NOMO-1 treated with DMSO at 0.1 percent for 48 hours (cell line): ENCODE measurements at regions not wholly inside any gene's neighbourhood (a gene's known extent, or its start where the extent isn't known, plus 50 kb on each side); places are given as distances from the start of the nearest gene placed in this dataset.
A peak's percentile ranks its signal among the peaks of the same experiment; 100 is the strongest.
"Not testable (repeated sequence)": the region's sequence is repeated elsewhere in the genome, so short reads cannot be mapped to it uniquely, and the experiment has no call there.

ENCODE experiments used
- DNase-seq: peaks from one replicate; lab custom pipeline; 2025; ENCODE audit not compliant: unreplicated experiment; lab: John Stamatoyannopoulos, UW

DNA sequence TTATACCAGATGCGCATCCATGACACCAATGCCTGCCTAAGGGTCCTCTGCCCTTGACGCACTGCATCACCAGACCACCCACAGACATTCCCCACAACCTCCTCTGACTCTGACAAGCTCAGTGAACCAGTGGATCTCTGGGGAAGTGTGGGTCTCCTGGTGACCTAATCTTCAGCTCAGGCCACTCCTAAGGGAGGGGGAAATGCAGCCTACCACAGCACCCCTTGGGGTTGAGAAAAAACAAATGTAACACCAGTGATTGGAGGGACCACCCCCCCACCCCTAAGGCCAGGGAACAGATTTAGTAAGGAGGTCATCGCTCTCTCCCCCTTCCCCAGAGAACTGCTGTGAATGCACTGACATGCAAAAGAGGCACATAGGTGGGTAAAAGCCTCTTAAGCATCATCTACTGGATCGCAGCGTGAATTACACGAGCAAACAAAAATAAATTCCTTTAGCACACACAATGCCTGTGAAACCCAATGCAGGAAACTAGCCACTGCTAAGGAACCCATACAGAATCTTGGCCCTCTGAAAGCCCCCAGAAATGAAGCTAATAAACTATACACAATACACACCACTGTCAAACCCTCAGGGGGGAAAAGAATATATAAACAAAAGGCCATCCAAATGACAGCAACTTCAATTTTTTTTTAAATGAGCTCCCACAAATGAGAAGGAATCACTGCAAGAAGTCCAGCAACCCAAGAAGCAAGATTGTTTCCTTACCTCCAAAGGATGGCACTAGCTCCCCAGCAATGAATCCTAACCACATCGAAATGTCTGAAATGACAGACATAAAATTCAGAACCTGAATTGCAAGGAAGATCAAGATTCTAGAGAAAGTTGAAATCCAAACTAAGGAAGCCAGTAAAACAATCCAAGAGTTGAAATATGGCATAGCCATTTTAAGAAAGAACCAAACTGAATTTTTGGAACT lies 513.7 kb upstream of the PTGER4 start:
- DNase-seq, result no peak

DNA sequence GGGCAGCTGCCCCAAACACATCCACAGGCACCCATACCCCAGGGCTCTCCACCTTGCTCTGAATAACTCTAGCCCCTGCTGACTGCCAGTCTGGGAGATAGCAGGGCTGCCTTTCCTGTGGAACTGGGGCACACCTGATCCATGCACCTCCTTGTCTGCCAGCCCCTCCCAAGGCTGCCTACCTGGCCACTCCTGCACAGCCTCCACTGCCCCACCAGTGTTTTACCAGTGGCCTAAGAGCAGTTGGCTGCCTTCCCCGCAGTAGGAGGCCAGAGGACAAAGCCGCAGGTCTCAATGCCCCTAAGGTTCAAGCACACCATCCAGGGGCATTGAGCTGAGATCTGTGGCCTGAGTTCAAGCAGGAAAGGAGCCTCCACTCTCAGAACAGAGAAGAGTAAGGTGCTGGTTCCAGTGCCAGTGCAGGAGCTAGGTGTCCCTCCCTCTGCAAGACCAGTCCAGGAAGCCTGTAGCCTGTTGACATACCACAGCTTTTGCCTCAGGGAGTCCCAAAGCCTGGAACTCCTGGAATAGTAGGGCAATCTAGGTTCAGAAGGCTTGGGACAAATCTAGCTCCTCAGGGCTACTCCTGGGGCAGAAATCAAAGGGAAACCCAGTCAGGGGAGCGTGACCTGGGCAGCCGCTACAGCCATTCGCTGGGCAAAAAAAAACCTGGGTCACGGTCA lies 514.5 kb upstream of the PTGER4 start:
- DNase-seq, result no peak

DNA sequence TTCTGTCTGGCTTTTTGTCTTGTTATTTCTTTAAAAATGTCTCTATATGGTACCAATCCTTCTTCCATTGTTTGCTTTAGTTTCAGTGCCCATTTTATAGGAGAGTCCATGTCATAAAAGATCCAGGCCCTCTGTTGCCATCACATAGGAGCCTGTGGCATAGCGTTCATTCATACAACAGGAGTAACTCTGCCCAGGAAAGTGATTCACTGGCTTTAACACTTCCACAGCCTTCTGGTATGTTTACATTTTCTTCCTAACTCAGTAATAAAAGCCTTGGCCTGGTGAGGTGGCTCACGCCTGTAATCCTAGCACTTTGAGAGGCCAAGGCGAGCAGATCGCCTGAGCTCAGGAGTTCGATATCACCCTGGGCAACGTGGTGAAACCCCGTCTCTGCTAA lies 519.3 kb upstream of the PTGER4 start:
- no peak for DNase-seq

DNA sequence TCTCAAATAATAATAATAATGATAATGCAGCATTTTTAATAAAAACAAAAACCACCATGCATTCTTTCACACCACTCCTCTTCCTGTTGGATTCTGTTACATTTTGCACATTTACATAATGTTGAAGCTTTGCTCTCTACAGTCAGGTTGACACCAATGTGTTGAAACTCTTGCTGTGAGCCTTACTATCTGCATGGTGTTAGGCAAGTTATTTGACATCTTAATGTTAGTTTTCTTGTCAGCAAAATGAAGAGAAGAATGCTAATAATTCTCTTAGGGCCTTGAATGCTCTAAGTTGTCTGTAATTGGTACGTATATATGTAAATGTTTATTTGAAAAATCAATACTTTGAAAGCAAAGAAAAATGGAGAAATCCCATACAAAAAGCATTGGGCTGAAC lies 525.5 kb upstream of the PTGER4 start:
- DNase-seq, result no peak

DNA sequence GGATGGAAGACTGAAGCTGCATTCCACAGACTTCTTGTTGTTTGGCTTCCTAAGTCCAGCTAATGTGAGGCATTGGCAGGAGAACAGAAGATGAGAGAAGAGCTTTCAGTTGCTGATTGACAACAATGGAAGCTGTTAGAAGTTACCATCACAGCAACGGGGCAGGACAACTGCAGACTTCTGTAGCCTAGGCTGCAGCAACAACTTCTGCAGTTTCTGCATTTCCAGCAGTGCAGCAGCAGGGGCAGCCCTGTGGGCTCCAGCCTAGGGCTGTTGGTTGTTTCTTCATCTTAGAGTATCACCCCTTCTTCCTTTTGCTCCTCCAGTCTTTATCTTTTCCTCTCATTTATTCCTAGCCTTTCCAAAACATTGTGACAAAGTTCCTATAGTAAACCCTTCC lies 528.8 kb upstream of the PTGER4 start:
- no peak for DNase-seq

DNA sequence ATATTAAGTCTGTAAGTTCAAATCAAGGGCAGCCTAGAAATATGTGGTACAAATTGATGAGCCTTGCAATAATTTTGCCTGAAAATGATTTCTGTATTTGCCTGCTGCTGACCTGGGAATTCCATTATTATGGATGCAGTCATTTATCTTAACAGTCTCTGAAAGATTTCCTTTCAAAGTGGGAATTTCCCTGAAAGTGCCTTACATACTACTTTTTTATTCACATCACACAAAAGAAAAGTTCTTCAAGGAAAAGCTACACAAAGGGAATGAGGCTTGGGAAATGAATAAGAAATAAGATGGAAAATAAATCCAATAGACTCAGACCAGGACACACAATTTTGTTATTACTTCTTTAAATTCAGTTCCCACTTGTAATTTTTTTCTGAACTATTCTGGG lies 537.8 kb upstream of the PTGER4 start:
- DNase-seq, result no peak

DNA sequence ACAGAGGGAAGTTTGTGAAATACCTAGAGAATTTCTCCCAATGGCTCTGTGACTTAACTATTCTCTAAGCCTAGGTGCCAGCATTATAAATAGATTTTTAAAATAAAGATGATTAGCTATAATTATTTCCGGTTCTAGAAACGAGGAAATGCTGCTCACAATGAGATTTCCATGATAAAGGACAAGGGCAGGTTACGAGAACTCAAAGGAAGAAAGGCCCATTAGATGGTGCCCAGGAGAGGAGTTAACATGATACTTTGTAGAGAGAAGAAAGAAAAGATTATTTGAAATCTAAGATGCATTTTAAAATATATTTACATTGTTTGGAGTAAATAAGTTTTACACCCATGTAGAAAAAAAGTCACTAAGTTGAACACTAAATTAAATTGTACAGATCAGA lies 538.3 kb upstream of the PTGER4 start:
- DNase-seq, result no peak

DNA sequence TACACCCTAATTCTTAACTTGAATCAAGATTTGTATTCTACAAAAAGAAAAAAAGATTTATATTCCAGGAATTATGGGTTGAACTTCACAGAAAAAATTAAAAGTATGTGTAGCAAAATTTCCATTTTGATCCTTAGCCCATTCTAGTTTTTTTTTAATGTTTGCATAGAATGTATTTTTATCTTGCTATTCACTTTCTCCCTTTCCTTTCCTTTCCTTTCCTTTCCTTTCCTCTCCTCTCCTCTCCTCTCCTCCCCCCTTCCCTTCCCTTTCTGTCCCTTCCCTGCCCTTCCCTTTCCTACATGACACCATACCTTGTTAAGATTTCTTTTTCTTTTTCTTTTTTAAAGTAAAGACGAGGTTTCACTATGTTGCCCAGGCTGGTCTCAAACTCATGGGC lies 542.5 kb upstream of the PTGER4 start:
- DNase-seq, result no peak

DNA sequence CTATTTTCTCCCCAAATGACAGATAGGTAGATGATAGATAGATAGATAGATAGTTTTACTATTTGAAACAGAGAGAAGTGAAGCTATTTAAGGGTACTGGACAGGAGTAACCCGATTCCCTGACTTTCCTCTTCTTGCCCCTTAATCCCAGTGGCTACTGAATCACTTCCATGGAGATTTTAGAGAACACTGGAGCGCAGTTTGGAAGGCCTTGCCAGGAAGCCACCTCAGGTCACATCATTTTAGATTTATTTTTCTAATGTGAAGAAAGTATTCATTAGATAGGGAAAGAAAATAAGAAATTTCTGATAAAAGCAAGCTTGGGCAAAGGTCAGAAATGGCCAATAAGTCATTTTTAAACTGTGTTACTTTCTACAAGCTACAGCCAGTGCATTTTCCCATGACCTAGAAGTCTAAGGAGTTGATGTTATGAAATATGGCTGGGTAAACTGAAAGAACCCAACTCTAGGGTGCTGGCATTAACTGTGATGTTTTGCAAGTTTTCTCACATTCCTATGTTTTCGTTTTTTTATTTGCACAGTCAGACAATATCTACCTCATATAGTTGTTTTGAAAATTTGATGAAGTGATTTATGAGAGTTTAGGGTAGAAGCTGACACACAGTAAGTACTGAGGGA lies 544.7 kb upstream of the PTGER4 start:
- DNase-seq, result no peak

DNA sequence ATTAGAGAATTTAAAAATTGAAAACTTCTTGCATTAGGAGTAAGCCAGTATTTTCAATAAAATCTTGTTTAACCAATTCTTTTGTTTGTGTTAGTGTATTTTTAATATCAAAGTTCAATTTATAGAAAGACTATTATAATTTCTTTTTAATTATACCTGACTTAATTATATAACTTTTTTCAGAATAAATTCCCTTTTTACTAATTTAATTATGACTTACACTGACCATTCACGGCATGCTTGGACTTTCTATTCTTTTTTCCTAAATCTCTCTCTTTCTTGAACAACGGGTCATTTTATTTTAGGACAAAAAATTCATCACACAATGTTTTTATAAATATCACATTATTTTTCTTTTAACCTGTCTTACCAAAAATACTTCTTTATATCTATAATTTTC lies 555.3 kb upstream of the PTGER4 start:
- DNase-seq, result no peak

DNA sequence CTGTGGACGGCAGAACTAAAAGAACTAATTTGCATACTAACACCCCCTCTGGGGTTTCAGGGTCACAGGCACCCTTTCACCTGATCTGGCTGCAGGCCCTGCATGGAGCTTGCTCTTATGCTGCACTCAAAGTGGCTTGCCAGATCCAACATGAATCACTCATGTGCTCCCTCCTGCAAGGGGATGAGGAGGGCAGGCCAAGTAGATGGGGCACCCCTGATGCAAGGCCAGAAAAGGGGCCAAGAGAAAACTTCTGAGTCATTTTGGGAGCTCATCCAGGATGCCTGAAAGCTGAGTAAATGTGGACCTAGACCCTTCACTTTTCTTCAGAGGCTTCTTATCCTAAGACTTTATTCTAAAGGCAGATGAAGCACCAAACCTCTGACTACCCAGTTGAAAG lies 558.5 kb upstream of the PTGER4 start:
- no peak for DNase-seq

DNA sequence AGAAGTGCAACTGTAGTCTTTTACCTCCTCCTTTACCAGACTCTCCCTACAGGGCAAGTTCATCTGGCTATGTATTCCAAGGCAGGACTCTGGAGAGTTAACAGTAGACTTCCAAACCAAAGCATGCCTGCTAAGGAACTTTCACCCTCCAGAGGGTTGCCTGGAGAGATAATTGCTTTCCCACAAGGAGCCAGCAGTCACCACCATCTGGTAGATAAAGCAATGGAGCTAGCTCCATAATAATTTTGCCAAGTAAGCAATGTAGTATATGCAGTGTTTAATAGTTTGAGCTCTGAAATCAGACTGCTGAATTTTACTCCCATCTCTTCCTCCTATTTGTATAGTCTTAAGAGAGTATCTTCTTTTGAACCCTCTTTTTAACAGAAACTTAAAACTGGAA lies 566.8 kb upstream of the PTGER4 start:
- no peak for DNase-seq

DNA sequence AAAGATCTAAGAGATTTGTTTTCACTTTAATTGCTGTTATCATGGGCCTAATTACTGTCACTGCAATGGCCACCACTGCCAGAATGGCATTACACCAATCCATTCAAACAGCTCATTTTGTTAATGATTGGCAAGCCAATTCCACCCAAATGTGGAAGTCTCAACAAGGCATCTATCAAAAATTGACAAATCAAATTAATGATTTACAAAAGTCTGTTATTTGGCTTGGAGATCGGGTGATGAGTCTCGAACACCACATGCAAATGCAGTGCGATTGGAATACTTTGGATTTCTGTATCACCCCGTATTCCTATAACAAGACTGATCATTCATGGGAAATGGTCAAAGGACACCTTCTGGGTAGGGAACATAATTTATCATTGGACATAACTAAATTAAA lies 568.7 kb upstream of the PTGER4 start:
- not testable (repeated sequence) for DNase-seq

DNA sequence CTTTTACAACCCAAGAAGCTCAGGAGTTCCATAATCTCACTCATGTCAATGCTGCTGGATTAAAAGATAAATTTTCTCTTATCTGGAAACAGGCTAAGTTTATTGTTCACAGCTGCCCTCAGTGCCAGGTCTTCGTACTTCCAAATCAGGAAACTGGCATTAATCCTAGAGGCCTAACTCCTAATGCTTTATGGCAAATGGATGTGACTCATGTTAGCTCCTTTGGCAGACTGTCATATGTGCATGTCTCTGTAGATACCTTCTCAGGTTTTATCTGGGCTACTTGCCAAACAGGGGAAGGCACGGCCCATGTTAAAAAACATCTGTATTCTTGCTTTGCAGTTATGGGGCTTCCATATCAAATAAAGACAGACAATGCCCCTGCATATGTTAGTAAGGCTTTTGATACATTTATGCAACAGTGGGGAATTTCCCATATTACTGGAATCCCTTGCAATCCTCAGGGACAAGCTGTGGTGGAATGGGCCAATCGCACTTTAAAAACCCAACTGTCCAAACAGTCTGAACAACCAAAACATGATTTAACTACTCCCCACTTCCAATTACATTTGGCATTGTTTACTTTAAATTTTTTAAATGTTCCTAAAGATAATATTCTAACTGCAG lies 570.8 kb upstream of the PTGER4 start:
- DNase-seq, result not testable (repeated sequence)

DNA sequence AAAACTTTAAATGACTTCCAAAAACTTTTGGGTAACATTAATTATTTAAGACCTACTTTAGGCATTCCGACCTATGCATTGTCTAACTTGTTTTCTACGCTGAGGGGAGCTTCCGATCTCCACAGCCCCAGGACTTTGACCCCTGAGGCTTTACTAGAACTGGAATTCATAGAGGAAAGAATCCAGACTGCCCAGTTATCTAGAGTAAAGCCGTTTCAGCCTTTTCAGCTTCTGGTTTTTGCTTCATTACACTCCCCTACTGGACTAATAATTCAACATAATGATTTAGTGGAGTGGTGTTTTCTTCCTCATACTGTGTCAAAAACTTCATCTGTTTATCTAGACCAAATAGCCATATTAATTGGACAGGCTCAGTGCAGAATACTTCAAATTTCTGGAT lies 571.9 kb upstream of the PTGER4 start:
- DNase-seq, result not testable (repeated sequence)

DNA sequence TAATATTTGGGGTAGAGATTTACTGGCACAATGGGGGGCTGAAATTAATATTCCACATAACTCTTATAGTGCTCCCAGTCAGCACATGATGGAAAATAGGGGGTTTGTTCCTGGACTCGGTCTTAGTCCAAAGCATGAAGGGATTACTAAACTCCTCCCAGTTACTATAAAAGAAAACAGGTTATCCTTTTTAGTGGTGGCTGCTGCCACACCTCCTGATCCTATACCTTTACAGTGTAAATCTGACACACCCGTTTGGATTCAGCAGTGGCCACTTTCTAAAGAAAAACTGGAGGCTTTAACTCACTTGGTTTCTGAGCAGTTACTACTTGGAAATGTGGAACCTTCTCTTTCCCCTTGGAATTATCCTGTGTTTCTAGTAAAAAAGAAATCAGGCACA lies 572.9 kb upstream of the PTGER4 start:
- no peak for DNase-seq

DNA sequence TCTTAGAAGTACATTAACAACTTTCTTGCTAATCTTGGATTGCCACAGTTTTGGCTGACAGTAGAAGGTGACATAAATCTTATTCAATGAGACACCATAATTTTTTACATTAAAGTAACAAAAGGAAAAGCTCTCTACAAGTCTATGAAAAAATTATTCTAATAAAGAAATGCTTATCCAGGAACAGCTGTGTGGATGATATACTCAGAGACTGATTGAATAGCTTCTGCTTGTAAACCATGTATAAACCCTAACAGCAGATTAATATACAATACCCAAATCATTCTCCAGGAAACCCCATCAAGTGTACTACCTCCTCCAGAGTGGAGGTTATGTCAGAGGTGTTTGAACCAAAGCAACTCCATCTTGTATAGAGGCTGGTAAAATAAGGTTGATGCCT lies 581.4 kb upstream of the PTGER4 start:
- DNase-seq, result no peak

DNA sequence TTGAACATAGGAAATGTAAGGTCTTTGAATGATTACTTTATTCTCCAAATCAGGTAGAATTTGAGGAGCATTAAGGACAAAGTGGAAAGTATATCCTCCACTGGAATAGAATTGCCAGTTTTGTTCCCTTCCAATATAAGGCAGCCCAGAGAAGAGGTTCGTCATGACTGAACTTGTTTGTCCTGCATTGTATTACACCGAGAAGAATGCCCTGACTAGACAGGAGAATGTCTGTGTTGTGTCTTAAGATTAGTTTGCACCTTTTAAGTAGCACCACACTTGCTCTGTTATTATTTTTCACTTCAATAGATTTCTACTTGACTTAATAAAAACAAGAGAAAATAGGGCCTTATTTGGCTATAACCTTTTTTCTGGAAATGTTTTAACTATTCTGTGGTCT lies 586.2 kb upstream of the PTGER4 start:
- no peak for DNase-seq

DNA sequence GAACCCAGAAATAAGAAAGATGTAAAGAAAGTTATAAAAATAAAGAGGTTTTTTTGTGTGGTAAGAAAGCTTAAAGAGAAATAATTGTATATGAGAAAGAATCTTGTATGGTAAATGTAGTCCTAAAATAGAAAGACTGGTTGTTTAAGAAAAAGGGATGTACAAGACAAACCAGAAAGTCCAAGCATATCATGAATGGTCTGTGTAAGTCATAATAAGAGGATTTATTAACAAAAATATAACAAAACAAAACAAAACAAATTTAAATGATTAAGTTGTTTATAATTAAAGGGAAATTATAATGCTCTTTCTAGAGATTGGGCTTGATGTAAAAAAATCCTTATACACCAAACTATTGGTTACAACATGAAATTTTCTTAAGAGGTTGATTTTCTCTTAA lies 590.4 kb upstream of the PTGER4 start:
- DNase-seq, result no peak

DNA sequence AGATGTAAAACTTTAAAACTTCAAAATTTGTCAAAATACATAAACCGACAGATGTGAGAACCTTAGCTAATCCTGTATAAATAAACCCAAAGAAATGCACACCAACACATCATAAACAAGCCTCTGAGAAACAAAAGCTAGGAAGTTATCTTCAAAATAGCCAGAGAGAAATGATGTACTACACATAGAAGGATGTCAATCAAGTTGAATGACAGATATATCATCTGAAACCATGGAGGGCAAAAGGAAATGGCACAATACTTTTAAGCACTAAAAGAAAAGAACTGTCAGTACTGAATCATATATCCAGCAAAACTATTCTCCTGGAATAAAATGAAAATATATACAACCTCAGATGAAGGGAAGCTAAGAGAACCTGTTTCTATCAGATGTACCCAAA lies 595.1 kb upstream of the PTGER4 start:
- no peak for DNase-seq

DNA sequence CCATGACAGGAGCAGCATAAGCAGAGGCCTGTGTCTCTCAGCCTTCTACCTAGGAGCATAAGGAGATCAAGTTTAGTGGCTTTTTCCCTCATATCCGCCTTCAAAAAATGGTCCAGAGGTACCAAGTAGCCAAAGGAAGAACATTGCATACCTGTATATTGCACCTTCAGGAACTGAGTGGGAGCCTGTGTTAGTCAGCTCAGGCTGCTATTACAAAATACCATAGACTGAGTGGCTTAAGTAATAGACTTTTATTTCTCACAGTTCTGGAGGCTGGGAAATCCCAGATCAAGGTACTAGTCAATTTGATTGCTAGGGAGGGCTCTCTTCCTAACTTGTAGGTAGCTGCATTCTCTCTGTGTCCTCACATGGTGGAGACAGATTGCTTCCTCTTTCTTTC lies 597.4 kb upstream of the PTGER4 start:
- peak; percentile 29 for DNase-seq

DNA sequence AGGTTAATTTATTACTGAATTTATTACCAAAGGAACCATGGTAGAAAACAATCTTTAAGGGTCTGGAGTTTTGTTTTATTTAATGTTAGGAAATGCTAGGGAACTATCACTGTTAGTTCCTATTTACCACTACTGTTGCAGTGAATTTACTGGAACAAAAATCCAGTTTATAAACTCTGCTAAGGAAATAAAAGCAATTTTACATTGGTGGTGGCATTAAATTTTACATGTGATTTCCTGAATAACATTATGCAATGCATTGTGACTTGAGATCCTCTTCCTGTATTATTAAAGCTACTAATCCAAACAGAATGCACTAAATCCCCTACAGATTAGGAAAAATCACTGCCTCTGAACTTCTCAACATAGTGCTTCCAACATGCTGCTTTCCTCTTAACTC lies 599.5 kb upstream of the PTGER4 start:
- no peak for DNase-seq
